Smooth muscle cell (in vitro differentiated cells): ENCODE measurements at regions not wholly inside any gene's neighbourhood (a gene's known extent, or its start where the extent isn't known, plus 50 kb on each side); places are given as distances from the start of the nearest gene placed in this dataset.

Source experiments
- DNase-seq: peaks from one replicate; lab custom pipeline; 2025; ENCODE audit not compliant: unreplicated experiment; lab: John Stamatoyannopoulos, UW
- H2AFZ ChIP-seq: fragments of 200-600 bp; sonication (generic); 2 replicates; pipeline ENCODE4 v1.6.0; 2016; ENCODE audit warnings: antibody characterized with exemption, low read depth, mild to moderate bottlenecking
- H3F3A ChIP-seq: fragments of 200-600 bp; sonication (generic); 2 replicates; pipeline ENCODE4 v1.6.0; 2017; ENCODE audit warnings: antibody characterized with exemption, low read depth
- H3K27ac ChIP-seq: fragments of 200-600 bp; sonication (generic); 2 replicates; pipeline ENCODE4 v1.5.1; 2016; ENCODE audit warnings: low read depth, mild to moderate bottlenecking
- H3K27me3 ChIP-seq: fragments of 200-600 bp; sonication (generic); 2 replicates; pipeline ENCODE4 v1.6.1; 2016; ENCODE audit warnings: low read depth, mild to moderate bottlenecking
- H3K36me3 ChIP-seq: fragments of 200-600 bp; sonication (generic); 2 replicates; pipeline ENCODE4 v1.5.1; 2016; ENCODE audit warnings: low read depth
- H3K4me1 ChIP-seq: fragments of 200-600 bp; sonication (generic); 2 replicates; pipeline ENCODE4 v1.5.1; 2016; ENCODE audit warnings: low read depth
- H3K4me2 ChIP-seq: fragments of 200-600 bp; sonication (generic); 2 replicates; pipeline ENCODE4 v1.6.0; 2016; ENCODE audit warnings: mild to moderate bottlenecking
- H3K4me3 ChIP-seq: fragments of 200-600 bp; sonication (generic); 2 replicates; pipeline ENCODE4 v1.5.1; 2016; ENCODE audit warnings: mild to moderate bottlenecking
- H3K79me2 ChIP-seq: fragments of 200-600 bp; sonication (generic); 2 replicates; pipeline ENCODE4 v1.6.0; 2016; ENCODE audit warnings: low read depth, mild to moderate bottlenecking
- H3K9ac ChIP-seq: fragments of 200-600 bp; sonication (generic); 2 replicates; pipeline ENCODE4 v1.6.0; 2016; ENCODE audit warnings: low read depth
- H3K9me3 ChIP-seq: fragments of 200-600 bp; sonication (generic); replicated peaks from 2 replicates; pipeline ENCODE4 v1.5.1; 2016; ENCODE audit warnings: low read depth
- H4K20me1 ChIP-seq: fragments of 200-600 bp; sonication (generic); 2 replicates; pipeline ENCODE4 v1.6.0; 2016; ENCODE audit warnings: low read depth
- CTCF ChIP-seq: fragments of 200-600 bp; sonication (generic); IDR thresholded peaks from 2 replicates; pipeline ENCODE4 v1.5.1; 2017; ENCODE audit warnings: borderline replicate concordance, mild to moderate bottlenecking, antibody characterized with exemption; ENCODE audit not compliant: insufficient read depth, poor library complexity, severe bottlenecking
- WGBS: methylation state at CpG from one replicate; pipeline ENCODE4 v1.1.7; 2016; ENCODE audit warnings: low lambda C conversion rate; 5-methylcytosine and 5-hydroxymethylcytosine counted together

- Histone ChIP-seq H3K4me3 (no peak overlapping the region), H3K9me3 (no peaks in the 10 kb centered on the region), H3K27me3 (no peaks in the 10 kb centered on the region), H3K79me2 (no peaks in the 10 kb centered on the region), H3K4me1 (no peaks in the 10 kb centered on the region), H3K36me3 (no peaks in the 10 kb centered on the region), H3K27ac (peak overlapping the region; percentile 14), H4K20me1 (no peaks in the 10 kb centered on the region), H3K9ac (no peak overlapping the region), H3K4me2 (peak overlapping the region; percentile 50), H3F3A (no peaks in the 10 kb centered on the region), H2AFZ (no peak overlapping the region)
- no peak for TF ChIP-seq CTCF
- WGBS, result 21% methylated on average over 6 of the region's 6 CpGs
- peak; percentile 1 for DNase-seq
Observed at GRCh38 chr18:24530630-24531111, 70.2 kb downstream of the HRH4 start.

- H3K9me3 ChIP-seq, result no peaks in the 10 kb centered on the region
- no peak overlapping the region for H2AFZ ChIP-seq
- TF ChIP-seq CTCF, result no peak
- 94% methylated on average over 6 of the region's 6 CpGs for WGBS
- H3K79me2 ChIP-seq, result no peaks in the 10 kb centered on the region
- no peaks in the 10 kb centered on the region for H4K20me1 ChIP-seq
- peaks cover 4% of the 10 kb centered on the region for H3F3A ChIP-seq
- peaks cover 7% of the 10 kb centered on the region for H3K4me1 ChIP-seq
- H3K27ac ChIP-seq, result peak overlapping the region; percentile 60
- H3K9ac ChIP-seq, result no peak overlapping the region
- H3K27me3 ChIP-seq, result no peaks in the 10 kb centered on the region
- DNase-seq, result no peak
- H3K36me3 ChIP-seq, result no peaks in the 10 kb centered on the region
- H3K4me2 ChIP-seq, result no peak overlapping the region
- H3K4me3 ChIP-seq, result no peak overlapping the region
Observed at GRCh38 chr18:24534271-24534670, 73.8 kb downstream of the HRH4 start.

GRCh38 chr18:24534737-24535136, 74.3 kb downstream of the HRH4 start:
- Histone ChIP-seq H3F3A (peaks cover 4% of the 10 kb centered on the region), H3K4me1 (peaks cover 7% of the 10 kb centered on the region), H3K4me3 (no peak overlapping the region), H2AFZ (no peak overlapping the region), H3K36me3 (no peaks in the 10 kb centered on the region), H3K79me2 (no peaks in the 10 kb centered on the region), H4K20me1 (no peaks in the 10 kb centered on the region), H3K9me3 (no peaks in the 10 kb centered on the region), H3K4me2 (no peak overlapping the region), H3K27me3 (no peaks in the 10 kb centered on the region), H3K9ac (no peak overlapping the region), H3K27ac (peak overlapping the region; percentile 60)
- no peak for DNase-seq
- no peak for TF ChIP-seq CTCF
- WGBS, result 50% methylated on average over 4 of the region's 4 CpGs

GRCh38 chr18:24535527-24536295, 75.3 kb downstream of the HRH4 start:
- peaks cover 4% of the 10 kb centered on the region for H3F3A ChIP-seq
- H3K9ac ChIP-seq, result no peak overlapping the region
- peaks cover 7% of the 10 kb centered on the region for H3K4me1 ChIP-seq
- TF ChIP-seq CTCF, result no peak
- no peaks in the 10 kb centered on the region for H4K20me1 ChIP-seq
- H3K4me3 ChIP-seq, result no peak overlapping the region
- H3K9me3 ChIP-seq, result no peaks in the 10 kb centered on the region
- no peak for DNase-seq
- H3K79me2 ChIP-seq, result no peaks in the 10 kb centered on the region
- H3K4me2 ChIP-seq, result peak overlapping the region; percentile 16
- H2AFZ ChIP-seq, result no peak overlapping the region
- peak overlapping the region; percentile 60 for H3K27ac ChIP-seq
- no peaks in the 10 kb centered on the region for H3K36me3 ChIP-seq
- 71% methylated on average over 3 of the region's 3 CpGs for WGBS
- H3K27me3 ChIP-seq, result no peaks in the 10 kb centered on the region
